SK-N-SH treated with all-trans-retinoic acid at 6 μM for 48 hours (cell line): ENCODE measurements at regions not wholly inside any gene's neighbourhood (a gene's known extent, or its start where the extent isn't known, plus 50 kb on each side); places are given as distances from the start of the nearest gene placed in this dataset.

ENCODE experiments used
- ATAC-seq: fragments of 200-7000 bp; cut with Tn5 transposase; 3 replicates; pipeline ENCODE4 v1.9.1; 2020; ENCODE audit warnings: mild to moderate bottlenecking, moderate library complexity
- ARNTL ChIP-seq: fragments of 450-650 bp; formaldehyde crosslinking; IDR thresholded peaks from 2 replicates; pipeline ENCODE4 v1.5.0; 2020; ENCODE audit warnings: low read depth, mild to moderate bottlenecking, moderate library complexity, borderline replicate concordance
- BACH2 ChIP-seq: fragments of 250-450 bp; sonication (Bioruptor Pico); IDR thresholded peaks from 2 replicates; pipeline ENCODE4 v1.9.0; 2021; ENCODE audit warnings: mild to moderate bottlenecking, borderline replicate concordance
- CREB5 ChIP-seq: fragments of 250-450 bp; sonication (Bioruptor Pico); IDR thresholded peaks from 2 replicates; pipeline ENCODE4 v1.5.1; 2020; ENCODE audit warnings: low read depth, mild to moderate bottlenecking, moderate library complexity
- CSDC2 ChIP-seq: fragments of 250-450 bp; sonication (Bioruptor Pico); IDR thresholded peaks from 2 replicates; pipeline ENCODE4 v1.5.0; 2020; ENCODE audit warnings: mild to moderate bottlenecking, moderate library complexity
- ESRRG ChIP-seq: fragments of 250-450 bp; sonication (Bioruptor Pico); IDR thresholded peaks from 2 replicates; pipeline ENCODE4 v1.6.1; 2021; ENCODE audit warnings: mild to moderate bottlenecking
- GLIS3 ChIP-seq: fragments of 250-450 bp; sonication (Bioruptor Pico); IDR thresholded peaks from 2 replicates; pipeline ENCODE4 v1.5.0; 2020; ENCODE audit warnings: mild to moderate bottlenecking, moderate library complexity
- ISL1 ChIP-seq: fragments of 250-450 bp; sonication (Bioruptor Pico); IDR thresholded peaks from 2 replicates; pipeline ENCODE4 v2.1.2; 2022; ENCODE audit warnings: mild to moderate bottlenecking, moderate library complexity
- OSR1 ChIP-seq: fragments of 250-450 bp; sonication (Bioruptor Pico); IDR thresholded peaks from 2 replicates; pipeline ENCODE4 v1.8.0; 2022; ENCODE audit warnings: moderate library complexity, mild to moderate bottlenecking, inconsistent platforms
- PATZ1 ChIP-seq: fragments of 250-450 bp; sonication (Bioruptor Pico); IDR thresholded peaks from 2 replicates; pipeline ENCODE4 v1.8.0; 2020; ENCODE audit warnings: mild to moderate bottlenecking, moderate library complexity, borderline replicate concordance
- POU6F1 ChIP-seq: fragments of 250-450 bp; sonication (Bioruptor Pico); IDR thresholded peaks from 2 replicates; pipeline ENCODE4 v1.8.0; 2021; ENCODE audit warnings: low read depth, mild to moderate bottlenecking, moderate library complexity, borderline replicate concordance
- RARB ChIP-seq: fragments of 250-450 bp; sonication (Bioruptor Pico); IDR thresholded peaks from 2 replicates; pipeline ENCODE4 v1.8.0; 2021; ENCODE audit warnings: mild to moderate bottlenecking, moderate library complexity
- SNAI2 ChIP-seq: fragments of 250-450 bp; sonication (Bioruptor Pico); IDR thresholded peaks from 2 replicates; pipeline ENCODE4 v1.5.0; 2020; ENCODE audit warnings: mild to moderate bottlenecking, moderate library complexity
- TCF4 ChIP-seq: fragments of 250-450 bp; sonication (Bioruptor Pico); IDR thresholded peaks from 2 replicates; pipeline ENCODE4 v1.8.0; 2021; ENCODE audit warnings: mild to moderate bottlenecking, moderate library complexity, borderline replicate concordance
- TOX ChIP-seq: fragments of 250-450 bp; sonication (Bioruptor Pico); IDR thresholded peaks from 2 replicates; pipeline ENCODE4 v1.8.0; 2021; ENCODE audit warnings: mild to moderate bottlenecking, moderate library complexity, borderline replicate concordance
- TSHZ2 ChIP-seq: fragments of 250-450 bp; sonication (Bioruptor Pico); IDR thresholded peaks from 2 replicates; pipeline ENCODE4 v1.5.0; 2020; ENCODE audit warnings: mild to moderate bottlenecking, moderate library complexity
- ZC3H10 ChIP-seq: fragments of 250-450 bp; sonication (Bioruptor Pico); IDR thresholded peaks from 2 replicates; pipeline ENCODE4 v1.5.1; 2021; ENCODE audit warnings: mild to moderate bottlenecking, moderate library complexity
- ZFP3 ChIP-seq: fragments of 250-450 bp; sonication (Bioruptor Pico); IDR thresholded peaks from 2 replicates; pipeline ENCODE4 v1.5.0; 2020; ENCODE audit warnings: mild to moderate bottlenecking, moderate library complexity
- ZFP30 ChIP-seq: fragments of 450-650 bp; formaldehyde crosslinking; IDR thresholded peaks from 2 replicates; pipeline ENCODE4 v1.5.0; 2022; ENCODE audit warnings: mild to moderate bottlenecking, moderate library complexity
- ZNF565 ChIP-seq: fragments of 450-650 bp; formaldehyde crosslinking; conservative IDR thresholded peaks from 2 replicates; pipeline ENCODE4 v1.5.0; 2020; ENCODE audit warnings: low read depth, mild to moderate bottlenecking, moderate library complexity
- ZNF70 ChIP-seq: fragments of 450-650 bp; formaldehyde crosslinking; IDR thresholded peaks from 2 replicates; pipeline ENCODE4 v1.5.0; 2020; ENCODE audit warnings: mild to moderate bottlenecking, moderate library complexity
- ZNF8 ChIP-seq: fragments of 450-650 bp; formaldehyde crosslinking; IDR thresholded peaks from 2 replicates; pipeline ENCODE4 v1.5.0; 2020; ENCODE audit warnings: mild to moderate bottlenecking, moderate library complexity

GRCh38 chr6:91804981-91805380 lies 1218.1 kb upstream of the MAP3K7 start:
- no peak for TF ChIP-seq RARB (CRISPR knock-in tag)
- no peak for TF ChIP-seq SNAI2 (CRISPR knock-in tag)
- TF ChIP-seq ZFP30, result no peak
- TF ChIP-seq BACH2 (CRISPR knock-in tag), result no peak
- no peak for ATAC-seq

- no peak for TF ChIP-seq ZNF565
- TF ChIP-seq ZNF8 (CRISPR knock-in tag), result no peak
- TF ChIP-seq ZFP30, result no peak
- no peak for TF ChIP-seq ISL1 (CRISPR knock-in tag)
- TF ChIP-seq CSDC2 (CRISPR knock-in tag), result no peak
- no peak for TF ChIP-seq TSHZ2 (CRISPR knock-in tag)
- no peak for TF ChIP-seq ZNF70
- TF ChIP-seq TCF4 (CRISPR knock-in tag), result no peak
- TF ChIP-seq SNAI2 (CRISPR knock-in tag), result no peak
- no peak for ATAC-seq
Observed at GRCh38 chr6:91802431-91802830, 1215.6 kb upstream of the MAP3K7 start.

- no peak for ATAC-seq
- no peak for TF ChIP-seq ZNF565
- TF ChIP-seq ZFP3, result no peak
Observed at GRCh38 chr6:91796603-91797002, 1209.7 kb upstream of the MAP3K7 start.

GRCh38 chr6:91788501-91788900 lies 1201.6 kb upstream of the MAP3K7 start:
- ATAC-seq, result no peak
- TF ChIP-seq TCF4 (CRISPR knock-in tag) (no peak), ISL1 (CRISPR knock-in tag) (no peak), TOX (no peak), RARB (CRISPR knock-in tag) (no peak), ARNTL (CRISPR knock-in tag) (no peak), ESRRG (no peak), ZNF565 (no peak), POU6F1 (CRISPR knock-in tag) (no peak), GLIS3 (no peak), OSR1 (no peak), ZFP3 (no peak)
- TF ChIP-seq, all 23 proteins: peak for 0

- TF ChIP-seq PATZ1 (CRISPR knock-in tag), result no peak
- TF ChIP-seq ZC3H10 (CRISPR knock-in tag), result no peak
- no peak for TF ChIP-seq CREB5 (CRISPR knock-in tag)
- TF ChIP-seq RARB (CRISPR knock-in tag), result no peak
- TF ChIP-seq ESRRG, result no peak
- TF ChIP-seq TSHZ2 (CRISPR knock-in tag), result no peak
- no peak for TF ChIP-seq ZNF8 (CRISPR knock-in tag)
- TF ChIP-seq TOX, result no peak
- no peak for TF ChIP-seq BACH2 (CRISPR knock-in tag)
- no peak for ATAC-seq
Observed at GRCh38 chr6:91786474-91787184, 1199.8 kb upstream of the MAP3K7 start.
